ENCODE measurements at regions not wholly inside any gene's neighbourhood (a gene's known extent, or its start where the extent isn't known, plus 50 kb on each side); places are given as distances from the start of the nearest gene placed in this dataset.

DNA sequence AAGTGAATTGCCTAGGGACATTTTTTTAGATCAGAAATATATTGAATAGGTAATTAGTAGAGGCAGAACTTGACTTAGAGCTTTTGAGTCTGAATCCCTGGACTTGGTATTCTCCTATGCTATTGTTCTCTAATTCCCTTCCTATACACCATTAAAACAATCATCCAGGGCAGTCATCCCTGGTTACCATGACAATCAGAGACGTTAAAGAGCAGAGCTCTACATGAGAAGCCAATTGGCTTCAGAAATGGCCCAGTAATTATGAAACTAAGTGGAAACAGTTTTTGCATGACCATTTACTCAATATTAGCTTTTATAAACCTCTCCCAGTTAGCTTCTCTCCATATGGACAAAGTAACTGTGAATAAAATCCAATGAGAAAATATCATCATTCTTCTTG lies 182.1 kb upstream of the TP63 start:
- no peak for TF ChIP-seq CTCF (conservative IDR thresholded peaks at IDR 0.05 in 1 of 2, IDR thresholded peaks at IDR 0.05 in 1 of 2; ENCODE audit: extremely low read depth in 1 of 2, insufficient read depth in 1 of 2, low read depth in 1 of 2, low read length in 2 of 2)
- TF ChIP-seq EZH2 (IDR thresholded peaks at IDR 0.05; ENCODE audit: borderline replicate concordance, low read length): no peak

All from mammary epithelial cell (primary cell).